ENCODE measurements at regions not wholly inside any gene's neighbourhood (a gene's known extent, or its start where the extent isn't known, plus 50 kb on each side); places are given as distances from the start of the nearest gene placed in this dataset.

- no peak for TF ChIP-seq CTCF (IDR thresholded peaks at IDR 0.05)
- TF ChIP-seq RARB (CRISPR knock-in tag; IDR thresholded peaks at IDR 0.05) = no peak
- TF ChIP-seq CHD4 (IDR thresholded peaks at IDR 0.05; ENCODE audit: borderline replicate concordance) = no peak
- TF ChIP-seq POLR2A (IDR thresholded peaks at IDR 0.05; ENCODE audit: low read length) = no peak
- no peak for TF ChIP-seq PHF8 (IDR thresholded peaks at IDR 0.05; ENCODE audit: borderline replicate concordance, low read depth)
- TF ChIP-seq MAX (IDR thresholded peaks at IDR 0.05) = no peak
- TF ChIP-seq HDAC2 (IDR thresholded peaks at IDR 0.05) = no peak
Measured at GRCh38 chr10:51006686-51007085, 67.6 kb upstream of the PRKG1 start.

All from A549 (cell line).